Prostate gland (tissue), 2 donors: ENCODE measurements at regions not wholly inside any gene's neighbourhood (a gene's known extent, or its start where the extent isn't known, plus 50 kb on each side); places are given as distances from the start of the nearest gene placed in this dataset.

Experiments used
- CTCF ChIP-seq, 4 experiments: fragments of 200-600 bp in 2 of 4; fragments of 450-650 bp in 2 of 4; sonication (generic) in 2 of 4; IDR thresholded peaks; 1 replicate in 3 of 4; 2 replicates in 1 of 4; pipeline ENCODE4 v1.5.1; 2016 to 2019; ENCODE audit warnings: antibody characterized with exemption in 4 of 4, mild to moderate bottlenecking in 2 of 4, moderate library complexity in 2 of 4
- POLR2A ChIP-seq: fragments of 450-650 bp; IDR thresholded peaks from one replicate; pipeline ENCODE4 v1.6.1; 2016; ENCODE audit warnings: antibody characterized with exemption, mild to moderate bottlenecking
- POLR2AphosphoS5 ChIP-seq: sonication (generic); formaldehyde crosslinking; IDR thresholded peaks from one replicate; pipeline ENCODE4 v1.6.1; 2017; ENCODE audit warnings: antibody characterized with exemption

DNA sequence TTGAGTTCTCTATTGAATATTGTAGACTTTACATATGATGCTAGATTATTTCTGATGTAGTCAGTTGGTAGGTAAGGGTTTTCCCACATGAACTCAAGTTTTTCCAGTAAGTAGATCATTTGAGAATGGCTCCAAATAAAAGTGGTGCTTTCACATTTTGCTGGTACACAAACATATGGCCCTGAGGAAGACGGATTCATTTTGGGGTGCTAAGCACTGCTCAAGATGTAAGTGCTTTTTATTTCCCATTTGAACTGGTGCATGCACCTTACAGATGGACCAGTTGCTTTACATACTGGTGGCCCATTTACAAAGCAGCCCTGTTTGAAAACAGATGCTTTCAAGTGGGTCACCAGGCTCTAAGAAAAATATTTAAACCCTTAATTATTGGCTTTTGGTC is 266.7 kb downstream of the MEIS1 start:
- TF ChIP-seq CTCF (IDR thresholded peaks at IDR 0.05): no peak
- no peak for TF ChIP-seq POLR2A
- TF ChIP-seq POLR2AphosphoS5: no peak
